Neural crest cell (in vitro differentiated cells): ENCODE measurements at regions not wholly inside any gene's neighbourhood (a gene's known extent, or its start where the extent isn't known, plus 50 kb on each side); places are given as distances from the start of the nearest gene placed in this dataset.

Source experiments
- DNase-seq: peaks from one replicate; pipeline ENCODE4 v3.0.0; 2021; ENCODE audit warnings: low read depth, mixed read lengths, low spot score
- H3K27ac Mint-ChIP-seq: one replicate; pipeline ENCODE4 v1.8.0; 2021; ENCODE audit warnings: mild to moderate bottlenecking, mixed read lengths; ENCODE audit not compliant: unreplicated experiment
- H3K27me3 Mint-ChIP-seq: 2 replicates; pipeline ENCODE4 v1.8.0; 2021; ENCODE audit warnings: low read depth, mild to moderate bottlenecking, mixed read lengths
- H3K36me3 Mint-ChIP-seq: 2 replicates; pipeline ENCODE4 v1.8.0; 2021; ENCODE audit warnings: low read depth, mild to moderate bottlenecking, mixed read lengths
- H3K4me1 Mint-ChIP-seq: 2 replicates; pipeline ENCODE4 v1.8.0; 2021; ENCODE audit warnings: mixed read lengths
- H3K4me3 Mint-ChIP-seq: one replicate; pipeline ENCODE4 v1.8.0; 2021; ENCODE audit warnings: mild to moderate bottlenecking, mixed read lengths
- H3K9me3 Mint-ChIP-seq: 2 replicates; pipeline ENCODE4 v1.8.0; 2021; ENCODE audit warnings: mixed read lengths
- TF ChIP-seq, protein P1 (sequence below): fragments of 200-600 bp; sonication (generic); conservative IDR thresholded peaks from 2 replicates; pipeline ENCODE4 v1.5.0; 2021; ENCODE audit warnings: antibody characterized with exemption, mild to moderate bottlenecking

DNA sequence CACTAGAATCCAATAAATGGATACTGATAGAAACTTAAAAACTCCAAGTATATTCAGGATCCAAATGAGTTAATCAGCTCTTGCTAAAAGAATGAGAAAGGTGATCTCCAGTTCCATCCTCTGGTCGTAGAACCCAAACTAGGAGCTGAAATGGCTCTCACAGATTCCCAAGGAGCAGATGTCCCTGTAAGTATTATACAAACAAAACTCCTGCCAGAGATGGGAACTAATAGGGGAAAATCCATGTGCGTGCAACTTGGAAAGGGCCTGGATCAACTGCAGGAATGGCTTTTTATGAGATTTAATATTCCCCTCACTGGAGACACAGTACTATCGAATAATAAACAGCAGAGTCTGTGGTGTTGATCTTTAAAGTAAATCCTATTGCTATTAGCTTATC lies 309.2 kb upstream of the TBX3 start:
- no peak overlapping the region for H3K27ac Mint-ChIP-seq
- H3K9me3 Mint-ChIP-seq, result peaks cover 6% of the 10 kb centered on the region
- no peaks in the 10 kb centered on the region for H3K36me3 Mint-ChIP-seq
- no peaks in the 10 kb centered on the region for H3K27me3 Mint-ChIP-seq
- H3K4me3 Mint-ChIP-seq, result no peak overlapping the region
- DNase-seq, result no peak
- H3K4me1 Mint-ChIP-seq, result no peaks in the 10 kb centered on the region
- TF ChIP-seq, protein P1, sequence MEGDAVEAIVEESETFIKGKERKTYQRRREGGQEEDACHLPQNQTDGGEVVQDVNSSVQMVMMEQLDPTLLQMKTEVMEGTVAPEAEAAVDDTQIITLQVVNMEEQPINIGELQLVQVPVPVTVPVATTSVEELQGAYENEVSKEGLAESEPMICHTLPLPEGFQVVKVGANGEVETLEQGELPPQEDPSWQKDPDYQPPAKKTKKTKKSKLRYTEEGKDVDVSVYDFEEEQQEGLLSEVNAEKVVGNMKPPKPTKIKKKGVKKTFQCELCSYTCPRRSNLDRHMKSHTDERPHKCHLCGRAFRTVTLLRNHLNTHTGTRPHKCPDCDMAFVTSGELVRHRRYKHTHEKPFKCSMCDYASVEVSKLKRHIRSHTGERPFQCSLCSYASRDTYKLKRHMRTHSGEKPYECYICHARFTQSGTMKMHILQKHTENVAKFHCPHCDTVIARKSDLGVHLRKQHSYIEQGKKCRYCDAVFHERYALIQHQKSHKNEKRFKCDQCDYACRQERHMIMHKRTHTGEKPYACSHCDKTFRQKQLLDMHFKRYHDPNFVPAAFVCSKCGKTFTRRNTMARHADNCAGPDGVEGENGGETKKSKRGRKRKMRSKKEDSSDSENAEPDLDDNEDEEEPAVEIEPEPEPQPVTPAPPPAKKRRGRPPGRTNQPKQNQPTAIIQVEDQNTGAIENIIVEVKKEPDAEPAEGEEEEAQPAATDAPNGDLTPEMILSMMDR, result no peak

DNA sequence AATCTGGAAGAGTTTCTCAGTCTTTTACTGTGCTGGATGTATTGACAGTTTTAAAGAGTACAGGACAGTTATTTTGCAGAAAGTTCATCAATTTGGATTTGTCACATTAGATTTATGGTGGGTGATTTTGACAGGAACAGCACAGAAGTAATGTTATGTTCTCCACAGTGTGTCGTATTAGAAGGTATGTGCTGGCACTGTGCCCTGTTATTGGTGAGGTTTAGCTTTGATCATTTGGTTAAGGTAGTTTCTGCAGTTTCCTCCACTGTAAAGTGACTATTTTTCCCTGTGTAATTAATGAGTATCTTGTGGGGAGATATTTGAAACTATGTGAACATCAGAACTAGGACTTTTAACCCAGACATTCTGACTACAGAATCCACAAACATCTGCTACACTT lies 308.5 kb upstream of the TBX3 start:
- Mint-ChIP-seq H3K9me3 (peaks cover 6% of the 10 kb centered on the region), H3K27ac (no peak overlapping the region), H3K36me3 (no peaks in the 10 kb centered on the region), H3K4me1 (no peaks in the 10 kb centered on the region), H3K4me3 (no peak overlapping the region), H3K27me3 (no peaks in the 10 kb centered on the region)
- TF ChIP-seq, protein P1, result no peak
- no peak for DNase-seq

DNA sequence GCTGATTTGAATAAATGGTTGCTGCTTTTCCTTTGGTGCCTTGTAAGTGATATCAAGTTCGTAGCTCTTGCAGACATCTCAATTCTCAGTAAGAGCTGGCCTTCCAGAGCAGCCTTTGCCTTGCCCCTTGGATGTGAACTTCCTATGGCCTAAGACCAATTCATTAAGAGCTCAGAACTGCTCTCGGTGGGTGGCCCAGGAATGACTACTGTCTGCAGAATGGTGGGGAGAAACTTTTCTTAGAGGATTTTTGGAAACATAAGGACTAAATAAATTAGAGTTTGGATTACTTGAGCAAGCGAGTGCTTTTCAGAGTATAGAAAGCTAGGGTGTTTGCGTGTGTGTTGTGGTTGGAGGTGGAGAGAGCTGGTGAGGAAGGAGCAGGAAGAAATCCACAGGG lies 306.4 kb upstream of the TBX3 start:
- H3K36me3 Mint-ChIP-seq, result no peaks in the 10 kb centered on the region
- peaks cover 2% of the 10 kb centered on the region for H3K9me3 Mint-ChIP-seq
- H3K4me3 Mint-ChIP-seq, result no peak overlapping the region
- H3K27ac Mint-ChIP-seq, result no peak overlapping the region
- peaks cover 11% of the 10 kb centered on the region for H3K27me3 Mint-ChIP-seq
- TF ChIP-seq, protein P1, result no peak
- no peak for DNase-seq
- H3K4me1 Mint-ChIP-seq, result no peaks in the 10 kb centered on the region

DNA sequence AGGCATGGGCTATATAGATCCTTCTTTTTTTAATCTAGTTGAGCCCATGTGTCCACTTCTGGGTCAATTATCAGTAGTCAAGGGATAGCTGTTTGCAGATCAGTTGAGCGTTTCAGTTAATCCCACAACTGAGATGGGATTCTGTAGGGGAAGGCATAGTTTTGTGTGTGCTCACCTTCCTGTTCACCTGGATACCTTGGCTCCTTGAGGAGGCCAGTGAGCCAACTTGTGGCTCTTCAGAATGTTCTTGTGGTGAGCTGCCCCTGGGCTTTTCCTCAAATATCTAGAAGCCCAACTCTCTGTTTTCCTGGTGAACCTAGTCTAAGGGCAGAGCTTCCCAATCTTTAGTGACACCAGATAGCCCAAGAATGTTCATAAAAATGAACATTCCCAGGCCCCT lies 302.9 kb upstream of the TBX3 start:
- no peak overlapping the region for H3K27ac Mint-ChIP-seq
- peaks cover 17% of the 10 kb centered on the region for H3K27me3 Mint-ChIP-seq
- TF ChIP-seq, protein P1, result no peak
- H3K4me3 Mint-ChIP-seq, result no peak overlapping the region
- no peaks in the 10 kb centered on the region for H3K4me1 Mint-ChIP-seq
- H3K9me3 Mint-ChIP-seq, result peaks cover 2% of the 10 kb centered on the region
- DNase-seq, result no peak
- H3K36me3 Mint-ChIP-seq, result no peaks in the 10 kb centered on the region

DNA sequence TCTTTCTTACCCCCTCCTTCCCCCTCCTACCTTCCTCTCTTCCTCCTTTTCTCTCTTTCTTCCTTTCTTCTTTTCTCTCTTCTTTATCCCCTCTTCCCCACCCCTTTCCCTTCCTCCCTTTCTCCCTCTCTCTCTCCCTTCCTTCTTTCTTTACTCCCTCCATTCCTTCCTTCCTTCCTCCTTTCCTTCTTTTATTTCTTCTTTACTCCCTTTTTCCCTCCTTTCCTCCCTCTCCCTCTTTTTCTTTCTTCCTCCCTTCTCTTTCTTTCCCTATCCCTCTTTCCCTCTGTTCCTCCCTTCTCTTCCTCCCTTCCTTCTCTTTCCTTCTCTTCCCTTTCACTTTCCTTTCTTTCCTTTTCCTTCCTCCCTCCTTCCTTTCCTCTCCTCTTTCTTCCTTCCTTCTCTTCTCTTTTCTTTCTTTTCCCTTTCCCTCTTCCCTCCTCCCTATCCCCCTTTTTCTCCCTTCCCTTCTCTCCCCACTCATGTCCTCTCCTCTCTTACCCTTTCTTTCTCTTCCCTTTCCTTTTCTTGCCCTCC lies 302.3 kb upstream of the TBX3 start:
- Mint-ChIP-seq H3K9me3 (peaks cover 3% of the 10 kb centered on the region), H3K27ac (no peak overlapping the region), H3K4me1 (no peaks in the 10 kb centered on the region), H3K36me3 (no peaks in the 10 kb centered on the region), H3K27me3 (peaks cover 17% of the 10 kb centered on the region), H3K4me3 (no peak overlapping the region)
- TF ChIP-seq, protein P1, result no peak
- no peak for DNase-seq
